ENCODE measurements at regions not wholly inside any gene's neighbourhood (a gene's known extent, or its start where the extent isn't known, plus 50 kb on each side); places are given as distances from the start of the nearest gene placed in this dataset.

- Histone ChIP-seq H2AFZ (ENCODE audit: low read depth, low read length) (no peak overlapping the region), H3K27me3 (ENCODE audit: insufficient read depth, low read length) (no peaks in the 10 kb centered on the region), H3K4me3 (ENCODE audit: low read length) (no peak overlapping the region), H3K4me1 (ENCODE audit: insufficient read depth, low read length) (no peaks in the 10 kb centered on the region), H3K36me3 (ENCODE audit: insufficient read depth, low read length) (no peaks in the 10 kb centered on the region), H3K9me3 (ENCODE audit: low read length) (no peaks in the 10 kb centered on the region)
These were observed 195.2 kb upstream of the CAMK1G start for GRCh38 chr1:209388358-209388757.

- no peaks in the 10 kb centered on the region for H3K27me3 ChIP-seq (ENCODE audit: insufficient read depth, low read length)
- H3K4me1 ChIP-seq (ENCODE audit: insufficient read depth, low read length) = no peaks in the 10 kb centered on the region
- no peak overlapping the region for H2AFZ ChIP-seq (ENCODE audit: low read depth, low read length)
- no peaks in the 10 kb centered on the region for H3K9me3 ChIP-seq (ENCODE audit: low read length)
- H3K4me3 ChIP-seq (ENCODE audit: low read length) = no peak overlapping the region
- H3K36me3 ChIP-seq (ENCODE audit: insufficient read depth, low read length) = no peaks in the 10 kb centered on the region
These were observed 194.3 kb upstream of the CAMK1G start for GRCh38 chr1:209389258-209389657.

GRCh38 chr1:209389975-209390374, 193.5 kb upstream of the CAMK1G start:
- H2AFZ ChIP-seq (ENCODE audit: low read depth, low read length) = no peak overlapping the region
- no peaks in the 10 kb centered on the region for H3K36me3 ChIP-seq (ENCODE audit: insufficient read depth, low read length)
- no peaks in the 10 kb centered on the region for H3K9me3 ChIP-seq (ENCODE audit: low read length)
- H3K4me1 ChIP-seq (ENCODE audit: insufficient read depth, low read length) = no peaks in the 10 kb centered on the region
- H3K4me3 ChIP-seq (ENCODE audit: low read length) = no peak overlapping the region
- H3K27me3 ChIP-seq (ENCODE audit: insufficient read depth, low read length) = no peaks in the 10 kb centered on the region

- H3K27me3 ChIP-seq (ENCODE audit: insufficient read depth, low read length) = no peaks in the 10 kb centered on the region
- no peaks in the 10 kb centered on the region for H3K36me3 ChIP-seq (ENCODE audit: insufficient read depth, low read length)
- no peaks in the 10 kb centered on the region for H3K9me3 ChIP-seq (ENCODE audit: low read length)
- no peak overlapping the region for H3K4me3 ChIP-seq (ENCODE audit: low read length)
- no peaks in the 10 kb centered on the region for H3K4me1 ChIP-seq (ENCODE audit: insufficient read depth, low read length)
- no peak overlapping the region for H2AFZ ChIP-seq (ENCODE audit: low read depth, low read length)
These were observed 192.8 kb upstream of the CAMK1G start for GRCh38 chr1:209390764-209391163.

- H2AFZ ChIP-seq (ENCODE audit: low read depth, low read length) = no peak overlapping the region
- no peaks in the 10 kb centered on the region for H3K4me1 ChIP-seq (ENCODE audit: insufficient read depth, low read length)
- H3K4me3 ChIP-seq (ENCODE audit: low read length) = no peak overlapping the region
- H3K9me3 ChIP-seq (ENCODE audit: low read length) = no peaks in the 10 kb centered on the region
- H3K27me3 ChIP-seq (ENCODE audit: insufficient read depth, low read length) = no peaks in the 10 kb centered on the region
- H3K36me3 ChIP-seq (ENCODE audit: insufficient read depth, low read length) = no peaks in the 10 kb centered on the region
These were observed 191.7 kb upstream of the CAMK1G start for GRCh38 chr1:209391792-209392191.

- Histone ChIP-seq H3K4me1 (ENCODE audit: insufficient read depth, low read length) (no peaks in the 10 kb centered on the region), H3K4me3 (ENCODE audit: low read length) (no peak overlapping the region), H3K36me3 (ENCODE audit: insufficient read depth, low read length) (no peaks in the 10 kb centered on the region), H3K27me3 (ENCODE audit: insufficient read depth, low read length) (no peaks in the 10 kb centered on the region), H3K9me3 (ENCODE audit: low read length) (no peaks in the 10 kb centered on the region), H2AFZ (ENCODE audit: low read depth, low read length) (no peak overlapping the region)
These were observed 188.3 kb upstream of the CAMK1G start for GRCh38 chr1:209395169-209395568.

- Histone ChIP-seq H3K4me1 (ENCODE audit: insufficient read depth, low read length) (no peaks in the 10 kb centered on the region), H3K27me3 (ENCODE audit: insufficient read depth, low read length) (no peaks in the 10 kb centered on the region), H3K4me3 (ENCODE audit: low read length) (no peak overlapping the region), H2AFZ (ENCODE audit: low read depth, low read length) (no peak overlapping the region), H3K9me3 (ENCODE audit: low read length) (no peaks in the 10 kb centered on the region), H3K36me3 (ENCODE audit: insufficient read depth, low read length) (no peaks in the 10 kb centered on the region)
These were observed 186.1 kb upstream of the CAMK1G start for GRCh38 chr1:209397371-209397770.

GRCh38 chr1:209397910-209398309, 185.6 kb upstream of the CAMK1G start:
- Histone ChIP-seq H3K27me3 (ENCODE audit: insufficient read depth, low read length) (no peaks in the 10 kb centered on the region), H3K4me3 (ENCODE audit: low read length) (no peak overlapping the region), H3K4me1 (ENCODE audit: insufficient read depth, low read length) (no peaks in the 10 kb centered on the region), H3K36me3 (ENCODE audit: insufficient read depth, low read length) (no peaks in the 10 kb centered on the region), H2AFZ (ENCODE audit: low read depth, low read length) (no peak overlapping the region), H3K9me3 (ENCODE audit: low read length) (no peaks in the 10 kb centered on the region)

- H3K27me3 ChIP-seq (ENCODE audit: insufficient read depth, low read length) = no peaks in the 10 kb centered on the region
- no peaks in the 10 kb centered on the region for H3K36me3 ChIP-seq (ENCODE audit: insufficient read depth, low read length)
- H2AFZ ChIP-seq (ENCODE audit: low read depth, low read length) = no peak overlapping the region
- no peaks in the 10 kb centered on the region for H3K4me1 ChIP-seq (ENCODE audit: insufficient read depth, low read length)
- no peaks in the 10 kb centered on the region for H3K9me3 ChIP-seq (ENCODE audit: low read length)
- H3K4me3 ChIP-seq (ENCODE audit: low read length) = no peak overlapping the region
These were observed 185.1 kb upstream of the CAMK1G start for GRCh38 chr1:209398313-209398991.

- Histone ChIP-seq H3K9me3 (ENCODE audit: low read length) (no peaks in the 10 kb centered on the region), H3K4me3 (ENCODE audit: low read length) (no peak overlapping the region), H3K27me3 (ENCODE audit: insufficient read depth, low read length) (no peaks in the 10 kb centered on the region), H2AFZ (ENCODE audit: low read depth, low read length) (no peak overlapping the region), H3K4me1 (ENCODE audit: insufficient read depth, low read length) (no peaks in the 10 kb centered on the region), H3K36me3 (ENCODE audit: insufficient read depth, low read length) (no peaks in the 10 kb centered on the region)
These were observed 183.7 kb upstream of the CAMK1G start for GRCh38 chr1:209399800-209400199.

- Histone ChIP-seq H3K36me3 (ENCODE audit: insufficient read depth, low read length) (no peaks in the 10 kb centered on the region), H3K9me3 (ENCODE audit: low read length) (no peaks in the 10 kb centered on the region), H2AFZ (ENCODE audit: low read depth, low read length) (no peak overlapping the region), H3K27me3 (ENCODE audit: insufficient read depth, low read length) (no peaks in the 10 kb centered on the region), H3K4me1 (ENCODE audit: insufficient read depth, low read length) (no peaks in the 10 kb centered on the region), H3K4me3 (ENCODE audit: low read length) (no peak overlapping the region)
These were observed 182.9 kb upstream of the CAMK1G start for GRCh38 chr1:209400351-209401220.

- Histone ChIP-seq H3K9me3 (ENCODE audit: low read length) (no peaks in the 10 kb centered on the region), H3K4me1 (ENCODE audit: insufficient read depth, low read length) (no peaks in the 10 kb centered on the region), H3K4me3 (ENCODE audit: low read length) (no peak overlapping the region), H3K36me3 (ENCODE audit: insufficient read depth, low read length) (no peaks in the 10 kb centered on the region), H3K27me3 (ENCODE audit: insufficient read depth, low read length) (no peaks in the 10 kb centered on the region), H2AFZ (ENCODE audit: low read depth, low read length) (no peak overlapping the region)
These were observed 180.8 kb upstream of the CAMK1G start for GRCh38 chr1:209402697-209403096.

- Histone ChIP-seq H2AFZ (ENCODE audit: low read depth, low read length) (no peak overlapping the region), H3K4me3 (ENCODE audit: low read length) (no peak overlapping the region)
These were observed 179.6 kb upstream of the CAMK1G start for GRCh38 chr1:209403921-209404320.

More at GRCh38 chr1:209403921-209404320, 179.6 kb upstream of the CAMK1G start:
- Histone ChIP-seq H3K9me3 (ENCODE audit: low read length) (no peaks in the 10 kb centered on the region), H3K27me3 (ENCODE audit: insufficient read depth, low read length) (no peaks in the 10 kb centered on the region), H3K36me3 (ENCODE audit: insufficient read depth, low read length) (no peaks in the 10 kb centered on the region), H3K4me1 (ENCODE audit: insufficient read depth, low read length) (no peaks in the 10 kb centered on the region)
